Hematopoietic multipotent progenitor cell treated with erythropoietin and hydrocortisone succinate and interleukin-3 and kit ligand, for 17 days (in vitro differentiated cells): ENCODE measurements at regions not wholly inside any gene's neighbourhood (a gene's known extent, or its start where the extent isn't known, plus 50 kb on each side); places are given as distances from the start of the nearest gene placed in this dataset.
"Not testable (repeated sequence)": the region's sequence is repeated elsewhere in the genome, so short reads cannot be mapped to it uniquely, and the experiment has no call there.

Experiments used
- DNase-seq: peaks from one replicate; pipeline ENCODE4 v3.0.0-alpha.2; 2015; ENCODE audit warnings: low spot score

DNA sequence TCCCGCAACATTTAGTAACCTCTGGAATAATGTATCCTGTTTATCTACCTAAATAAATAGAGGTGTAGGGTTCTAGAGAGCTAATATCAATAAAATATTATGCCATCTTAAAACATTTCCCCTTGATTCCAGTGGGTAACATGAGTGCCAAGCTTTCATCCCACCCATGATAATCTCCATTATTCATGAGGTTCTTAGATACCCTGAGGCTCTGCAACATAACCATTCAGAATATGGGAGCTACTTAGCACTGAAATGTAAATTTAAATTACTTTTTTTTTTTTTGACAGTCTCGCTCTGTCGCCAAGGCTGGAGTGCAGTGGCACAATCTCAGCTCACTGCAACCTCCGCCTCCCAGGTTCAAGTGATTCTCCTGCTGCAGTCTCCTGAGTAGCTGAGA lies 832.7 kb downstream of the BRINP3 start:
- DNase-seq = no peak

DNA sequence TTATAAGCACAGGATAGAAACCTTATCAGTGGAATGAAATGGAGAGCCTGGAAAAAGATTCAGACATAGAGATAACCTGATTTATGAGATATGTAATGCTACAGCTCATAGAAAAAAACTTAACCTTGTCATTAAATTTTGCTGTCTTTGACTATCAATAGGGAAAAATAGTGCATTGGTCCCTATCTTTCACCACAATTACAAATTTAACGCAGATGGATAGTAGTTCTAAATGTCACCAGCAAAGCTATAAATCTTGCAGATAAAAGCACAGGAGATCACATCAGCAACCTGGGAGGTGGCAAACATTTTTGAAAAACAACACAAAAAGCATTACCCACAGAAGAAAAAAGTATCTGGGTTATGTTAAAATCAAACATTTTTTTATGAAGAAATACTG lies 831.6 kb downstream of the BRINP3 start:
- DNase-seq = no peak

DNA sequence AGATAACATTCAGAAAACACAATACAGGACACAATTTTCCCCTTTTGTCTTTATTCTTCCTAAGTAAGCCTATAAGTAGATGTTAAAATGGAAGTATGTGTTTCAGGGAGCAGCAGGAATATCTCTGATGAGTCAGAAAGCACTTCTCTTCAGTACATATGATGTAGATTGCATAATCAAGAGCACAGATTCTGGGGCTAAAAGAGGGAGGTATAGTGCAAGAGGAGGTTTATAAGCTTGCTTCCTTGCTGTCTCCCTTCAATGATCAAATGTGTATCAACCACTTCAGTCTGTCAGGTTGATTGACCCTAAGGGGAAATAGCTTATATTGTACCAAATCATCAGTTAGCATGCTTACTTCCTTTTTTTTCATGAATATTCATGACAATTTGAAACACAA lies 822.8 kb downstream of the BRINP3 start:
- no peak for DNase-seq

DNA sequence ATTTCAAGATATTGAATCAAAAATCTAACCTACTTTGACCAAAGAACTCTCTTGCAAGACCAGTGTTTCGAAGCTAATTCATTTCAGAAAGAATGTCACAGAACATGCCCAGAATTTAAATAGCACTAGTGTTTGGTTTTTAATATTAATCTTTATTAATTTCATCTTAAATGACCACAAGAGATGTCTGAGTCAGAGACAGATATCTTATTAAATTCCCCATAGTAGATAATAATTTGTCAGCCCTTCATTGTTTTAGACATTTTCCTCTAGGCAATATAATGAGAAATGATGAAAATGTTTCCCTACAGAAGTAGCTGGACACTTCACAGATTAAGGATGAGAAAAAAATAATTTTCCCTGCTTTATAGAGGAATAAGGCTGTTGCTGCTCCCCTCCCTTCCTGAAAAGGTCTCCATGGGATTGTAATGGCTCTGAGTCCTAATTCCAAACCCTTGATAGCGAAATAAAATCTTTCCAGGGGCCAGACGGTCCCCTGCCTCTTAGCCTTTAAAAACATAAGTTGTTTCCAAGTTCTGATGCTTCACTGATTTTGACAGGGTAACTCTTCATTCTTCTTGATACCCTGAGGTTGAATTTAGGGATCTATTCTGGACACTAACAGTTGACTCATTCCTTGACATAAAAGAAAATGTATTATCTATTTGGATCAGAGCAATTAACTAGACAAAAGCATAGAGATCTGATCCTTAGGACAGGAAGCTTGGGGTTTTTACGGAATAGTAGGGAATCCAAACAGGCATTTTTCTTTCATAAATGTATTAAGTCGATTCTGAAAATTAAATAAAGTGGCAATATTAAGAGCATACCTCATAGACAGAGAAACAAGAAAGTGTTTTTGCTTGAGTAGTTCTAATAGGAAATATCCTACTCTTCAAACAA lies 820.8 kb downstream of the BRINP3 start:
- no peak for DNase-seq

DNA sequence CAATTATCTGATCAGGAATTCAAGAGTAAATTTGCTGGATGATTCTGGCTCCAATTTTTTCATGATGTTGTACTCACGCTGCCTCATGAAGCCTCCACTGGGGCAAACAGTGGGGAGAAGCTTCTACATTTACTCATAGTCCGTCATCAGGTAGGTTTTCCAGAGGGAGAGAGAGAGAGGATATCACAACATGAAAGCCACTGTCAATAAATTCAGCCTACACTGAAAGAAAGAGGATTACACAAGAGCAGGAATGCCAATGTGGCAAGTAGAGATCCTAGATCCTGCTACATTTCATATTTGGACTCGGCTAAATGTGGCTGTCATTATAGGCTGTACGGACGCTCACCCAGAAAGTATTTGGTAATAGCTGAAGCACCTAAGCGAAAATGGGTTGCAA lies 819.9 kb downstream of the BRINP3 start:
- no peak for DNase-seq

DNA sequence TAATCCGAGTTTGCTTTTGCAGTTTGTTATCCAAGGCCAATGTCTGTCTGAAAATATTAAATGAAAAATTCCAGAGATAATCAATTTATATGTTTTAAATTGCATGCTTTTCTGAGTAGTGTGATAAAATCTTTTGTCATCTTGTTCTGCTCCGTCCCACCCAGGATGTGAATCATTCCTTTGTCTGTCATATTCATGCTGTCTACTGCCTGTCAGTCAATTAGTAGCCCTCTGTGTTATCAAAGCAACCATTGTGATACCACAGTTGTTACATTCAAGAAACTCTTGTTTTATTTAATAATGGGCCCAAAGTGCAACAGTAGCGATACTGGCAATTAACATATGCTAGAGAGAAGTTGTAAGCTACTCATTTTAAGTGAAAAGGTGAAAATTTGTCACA lies 819.3 kb downstream of the BRINP3 start:
- no peak for DNase-seq

DNA sequence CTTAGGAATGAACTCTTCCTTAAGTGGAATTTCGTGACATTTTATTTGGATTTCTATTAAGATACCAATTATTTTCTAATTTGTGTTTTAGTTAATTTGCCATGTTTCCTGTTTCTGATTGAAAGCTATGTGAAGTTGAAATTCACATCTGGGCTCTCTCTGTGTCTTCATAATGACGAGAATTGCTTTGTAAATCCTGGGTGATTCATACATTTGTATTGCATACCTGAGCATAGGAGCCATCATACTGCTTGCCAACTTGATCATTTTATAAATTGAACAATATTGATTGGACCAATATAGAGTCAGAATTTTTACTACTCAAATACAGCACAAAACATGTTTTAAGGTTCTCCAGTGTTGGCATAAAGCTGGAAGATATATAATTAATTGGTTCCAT lies 817.9 kb downstream of the BRINP3 start:
- no peak for DNase-seq

DNA sequence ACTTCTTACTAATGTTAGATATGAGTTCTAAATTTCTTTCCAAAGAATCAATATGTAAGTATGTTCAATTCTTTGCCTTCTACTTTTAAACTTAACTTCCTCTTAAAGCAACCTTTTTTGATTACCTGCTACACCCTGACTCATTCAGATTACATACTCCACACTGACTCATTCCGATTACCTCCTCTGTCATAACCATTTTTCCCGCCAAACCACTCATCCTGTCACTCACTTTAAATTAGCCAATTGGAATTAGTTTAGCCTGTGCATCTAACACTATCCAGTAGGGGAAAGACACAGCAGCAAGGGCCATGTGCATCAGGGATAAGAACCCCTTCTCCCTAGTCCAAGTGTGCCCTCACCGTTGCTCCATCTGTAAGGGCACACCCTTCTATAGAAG lies 815.5 kb downstream of the BRINP3 start:
- no peak for DNase-seq

DNA sequence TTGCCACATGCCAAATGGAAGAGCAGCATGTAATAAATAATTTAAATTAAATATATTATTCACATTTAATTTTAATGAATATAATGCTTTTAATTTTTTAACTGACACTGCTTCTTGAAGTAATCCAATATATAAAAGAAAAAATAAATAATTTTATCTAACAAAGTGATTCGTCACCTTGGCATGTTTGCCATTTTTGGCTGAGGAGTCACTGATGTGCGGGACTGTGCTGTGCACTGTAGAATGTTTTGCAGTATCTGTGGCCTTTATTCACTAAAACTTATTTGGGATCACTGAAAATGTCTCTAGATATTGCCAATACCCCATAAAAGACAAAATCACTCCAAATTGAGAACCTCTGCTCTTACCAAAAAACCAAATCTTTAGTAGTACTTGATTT lies 807.8 kb downstream of the BRINP3 start:
- no peak for DNase-seq

DNA sequence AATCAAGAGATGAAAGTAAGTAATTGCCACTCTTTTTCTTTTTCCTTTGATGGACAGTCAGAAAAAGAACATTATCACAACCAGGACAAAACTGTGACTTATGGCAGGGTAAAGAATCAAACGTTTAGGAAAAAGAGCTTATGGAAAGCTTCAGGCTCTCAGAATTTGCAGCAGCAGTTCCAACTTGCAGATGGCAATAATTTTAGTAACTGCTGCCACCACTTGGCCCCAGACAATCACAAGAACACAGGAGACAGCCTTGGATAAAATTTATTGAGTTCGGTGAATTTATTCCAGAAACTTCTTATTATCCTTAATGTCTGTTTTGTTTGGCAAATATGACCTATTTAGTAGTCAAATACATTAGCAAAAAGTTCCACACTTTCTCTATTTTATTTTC lies 804.4 kb downstream of the BRINP3 start:
- DNase-seq = no peak

DNA sequence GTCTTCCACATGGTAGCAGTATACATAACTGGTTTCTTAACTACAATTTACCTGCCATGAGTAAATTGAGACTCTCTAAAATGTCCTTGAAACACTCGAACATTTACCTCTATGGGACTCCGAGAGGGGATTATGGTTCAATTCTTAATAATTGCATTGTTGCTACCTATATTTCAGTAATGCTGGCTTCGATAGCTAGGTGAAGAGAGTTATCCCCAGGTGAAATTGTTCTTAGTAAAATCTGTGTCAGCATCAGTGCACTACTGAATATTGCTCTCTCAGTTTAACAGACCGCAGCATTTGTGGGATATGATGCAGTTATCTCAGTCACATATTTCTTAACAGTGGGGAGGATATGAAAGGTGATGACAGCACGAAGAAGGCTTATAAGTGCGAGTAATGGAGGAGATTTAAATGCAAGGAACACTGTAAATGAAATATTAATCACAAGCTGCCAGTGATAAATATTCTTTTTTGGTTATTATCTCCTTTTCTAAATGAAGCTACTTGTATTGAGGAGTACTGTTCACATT lies 801.9 kb downstream of the BRINP3 start:
- no peak for DNase-seq

DNA sequence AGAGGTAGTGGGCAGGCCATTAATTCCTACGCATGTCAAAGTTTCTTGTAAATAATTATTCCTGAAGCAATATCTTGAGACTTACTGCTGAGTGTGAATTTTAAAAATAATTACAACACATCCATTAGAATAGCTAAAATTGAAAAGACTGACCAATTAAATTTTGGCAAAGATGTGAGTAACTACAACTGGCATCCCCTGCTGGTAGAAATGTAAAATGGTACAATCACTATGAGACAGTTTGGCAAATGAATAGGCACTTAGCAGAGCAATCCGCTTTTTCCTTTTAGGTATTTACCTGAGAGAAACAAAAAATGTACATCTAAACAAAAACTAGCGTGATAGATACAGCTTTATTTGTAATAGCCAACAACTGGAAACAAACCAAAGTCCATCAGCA lies 798.9 kb downstream of the BRINP3 start:
- no peak for DNase-seq

DNA sequence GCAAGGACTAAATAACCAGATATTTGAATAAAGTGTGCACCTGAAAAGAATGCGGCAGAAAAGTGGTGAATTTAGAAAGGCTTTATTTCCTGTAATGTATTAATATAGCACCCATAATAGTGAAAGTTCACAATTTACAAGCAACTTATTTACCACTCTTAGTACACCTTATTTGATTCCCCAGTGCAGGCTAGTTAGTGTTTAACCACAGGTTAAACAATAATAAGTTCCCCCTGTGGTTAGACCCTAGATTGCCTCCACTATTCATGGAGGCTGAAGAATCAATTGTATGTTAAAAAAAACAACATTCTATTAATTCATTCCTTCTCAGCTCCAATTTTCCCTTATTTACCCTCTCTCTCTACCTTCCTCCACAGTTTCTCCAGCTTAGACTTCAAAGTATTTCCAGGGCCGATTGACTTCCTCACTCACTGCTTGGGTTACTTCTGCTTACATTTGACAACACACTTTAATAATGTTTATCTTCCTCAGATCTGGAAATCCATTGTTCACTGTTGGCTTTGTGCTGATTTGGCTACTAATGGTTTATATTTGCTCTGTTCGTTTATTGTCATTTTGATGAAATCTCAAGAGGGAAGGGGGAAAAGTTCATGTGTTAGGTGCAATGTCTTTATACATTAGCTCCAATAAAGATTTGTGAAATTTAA lies 796.3 kb downstream of the BRINP3 start:
- DNase-seq = no peak

DNA sequence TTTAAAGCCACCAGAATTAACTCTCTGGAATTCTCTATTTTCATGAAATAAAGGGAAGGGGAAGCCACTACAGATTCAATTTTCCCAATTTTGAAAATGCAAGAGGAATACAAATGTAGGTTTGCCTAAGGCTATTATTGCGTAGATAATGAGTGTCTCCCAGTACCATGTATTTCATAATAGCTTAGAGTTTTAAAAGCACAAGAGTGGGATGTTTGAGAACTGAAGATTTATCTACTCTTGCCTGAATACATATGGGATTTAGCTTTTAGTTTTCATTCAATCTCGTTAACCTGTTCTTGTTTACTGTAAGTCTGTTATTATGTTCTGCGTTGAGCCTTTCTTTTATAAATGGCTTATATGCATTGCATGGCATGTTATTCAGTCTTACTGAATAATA lies 795.1 kb downstream of the BRINP3 start:
- no peak for DNase-seq

DNA sequence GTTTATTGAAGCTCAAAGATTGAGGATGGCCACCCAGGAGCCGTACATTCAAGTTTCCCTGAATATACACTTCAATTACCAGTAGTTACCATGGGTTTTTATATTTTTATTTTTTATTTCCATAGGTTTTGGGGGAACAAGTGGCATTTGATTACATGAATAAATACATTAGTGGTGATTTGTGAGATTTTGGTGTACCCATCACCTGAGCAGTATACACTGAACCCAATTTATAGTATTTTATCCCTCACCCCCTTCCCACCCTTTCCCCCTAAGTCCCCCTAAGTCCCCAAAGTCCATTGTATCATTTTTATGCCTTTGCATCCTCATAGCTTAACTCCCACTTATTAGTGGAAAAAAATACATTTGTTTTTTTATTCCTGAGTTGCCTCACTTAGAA lies 791.4 kb downstream of the BRINP3 start:
- DNase-seq = no peak

DNA sequence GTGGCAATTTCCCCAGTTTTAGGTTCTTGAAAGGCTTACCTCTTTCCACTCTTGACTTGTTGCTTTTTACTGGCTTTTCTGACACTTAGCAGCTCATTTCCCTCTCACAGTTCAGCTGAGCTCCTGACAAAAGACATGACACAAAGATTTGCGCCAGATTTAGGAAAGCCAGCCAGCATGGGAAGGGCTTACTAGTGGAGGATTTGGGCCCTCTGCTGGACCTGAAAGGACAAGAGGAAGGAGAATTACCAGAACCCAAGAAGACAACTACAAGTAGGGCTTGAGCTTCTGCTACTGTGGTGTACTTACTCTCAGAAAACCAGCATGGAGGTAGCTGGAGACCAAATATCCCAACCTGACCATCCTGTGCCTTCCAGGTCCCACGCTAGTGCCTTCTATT lies 784.5 kb downstream of the BRINP3 start:
- no peak for DNase-seq

DNA sequence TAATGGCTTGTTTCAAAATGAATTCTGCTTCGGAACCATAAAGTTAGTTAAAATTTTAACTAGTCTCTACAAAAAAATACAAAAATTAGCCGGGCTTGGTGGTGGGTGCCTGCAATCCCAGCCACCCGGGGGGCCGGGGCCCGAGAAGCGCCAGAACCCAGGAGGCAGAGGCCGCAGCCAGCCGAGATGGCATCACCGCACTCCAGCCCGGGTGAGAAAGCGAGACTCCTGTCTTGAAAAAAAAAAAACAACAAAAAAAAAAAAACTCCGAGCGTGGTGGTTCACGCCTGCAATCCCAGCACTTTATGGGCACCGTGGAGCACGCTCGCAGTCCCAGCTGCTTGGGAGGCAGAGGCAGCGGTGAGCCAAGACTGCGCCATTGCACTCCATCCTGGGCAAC lies 781.4 kb downstream of the BRINP3 start:
- no peak for DNase-seq

DNA sequence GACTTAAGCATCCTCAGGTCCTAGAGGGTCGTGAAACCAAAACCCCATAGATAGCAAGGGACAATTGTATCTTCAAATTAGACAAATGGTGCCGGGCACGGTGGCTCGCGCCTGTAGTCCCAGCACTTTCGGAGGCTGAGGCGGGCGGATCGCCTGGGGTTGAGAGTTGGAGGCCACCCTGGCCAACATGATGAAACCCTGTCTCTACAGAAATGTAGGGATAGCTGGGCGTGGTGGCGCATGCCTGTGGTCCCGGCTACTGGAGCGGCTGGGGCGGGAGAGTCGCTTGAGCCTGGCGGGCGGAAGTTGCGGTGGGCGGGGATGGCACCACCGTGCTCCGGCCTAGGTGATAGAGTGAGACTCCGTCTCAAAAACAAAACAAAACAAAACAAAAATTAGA lies 780.6 kb downstream of the BRINP3 start:
- DNase-seq = no peak

DNA sequence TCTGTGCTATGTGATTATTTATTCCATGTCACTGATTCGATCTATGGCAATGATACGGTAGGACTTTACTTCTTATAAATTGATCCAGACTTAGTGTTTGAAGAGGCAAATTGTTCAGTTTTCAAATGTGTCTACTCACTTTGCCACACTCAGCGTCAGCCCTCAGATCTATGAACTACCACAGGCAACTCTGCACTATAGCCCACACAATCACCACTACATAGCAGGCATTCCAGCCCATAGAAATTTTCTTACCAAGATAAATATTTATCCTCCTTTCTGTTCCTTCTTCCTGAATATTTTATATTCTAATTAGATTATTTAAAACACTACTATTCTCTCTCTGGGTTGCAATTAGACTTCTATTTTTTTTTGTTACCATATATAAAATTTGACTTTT lies 776.1 kb downstream of the BRINP3 start:
- DNase-seq = no peak

DNA sequence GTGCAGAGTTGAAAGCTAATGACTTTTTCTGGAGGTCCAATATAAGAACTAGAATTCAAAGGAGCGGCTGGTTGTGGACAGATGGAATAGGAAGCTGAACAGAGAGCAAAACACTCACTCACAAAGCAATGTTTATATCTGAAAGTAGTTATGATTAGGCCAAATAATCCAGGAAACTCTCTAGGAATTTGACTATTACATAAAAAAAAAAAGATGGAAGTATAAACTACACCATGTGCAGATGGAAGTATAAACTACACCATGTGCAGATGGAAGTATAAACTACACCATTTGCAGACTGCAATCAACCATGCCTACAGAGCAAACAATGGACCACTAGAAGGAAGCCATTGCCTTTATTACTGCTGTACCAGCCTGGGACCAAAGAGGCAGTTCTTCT lies 771.1 kb downstream of the BRINP3 start:
- no peak for DNase-seq

DNA sequence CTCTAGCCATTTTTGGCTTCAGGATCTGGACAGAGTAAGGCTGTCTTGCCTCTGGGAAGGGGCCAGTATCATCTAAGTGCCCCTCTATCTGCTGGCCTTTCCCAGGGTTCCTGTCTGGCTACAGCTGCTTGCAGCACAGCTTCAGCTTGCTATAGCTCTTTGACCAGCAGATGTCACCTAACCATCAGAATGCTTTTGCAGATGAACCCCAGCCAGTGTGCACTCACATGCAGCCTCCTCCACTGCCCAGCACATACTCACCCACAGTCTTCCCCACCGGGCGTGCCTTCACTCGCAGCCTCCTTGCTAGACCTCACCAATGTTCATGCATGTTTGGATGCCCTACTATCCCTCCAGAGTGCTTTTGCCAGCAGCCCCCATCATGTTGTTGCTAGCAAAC lies 769.0 kb downstream of the BRINP3 start:
- no peak for DNase-seq

DNA sequence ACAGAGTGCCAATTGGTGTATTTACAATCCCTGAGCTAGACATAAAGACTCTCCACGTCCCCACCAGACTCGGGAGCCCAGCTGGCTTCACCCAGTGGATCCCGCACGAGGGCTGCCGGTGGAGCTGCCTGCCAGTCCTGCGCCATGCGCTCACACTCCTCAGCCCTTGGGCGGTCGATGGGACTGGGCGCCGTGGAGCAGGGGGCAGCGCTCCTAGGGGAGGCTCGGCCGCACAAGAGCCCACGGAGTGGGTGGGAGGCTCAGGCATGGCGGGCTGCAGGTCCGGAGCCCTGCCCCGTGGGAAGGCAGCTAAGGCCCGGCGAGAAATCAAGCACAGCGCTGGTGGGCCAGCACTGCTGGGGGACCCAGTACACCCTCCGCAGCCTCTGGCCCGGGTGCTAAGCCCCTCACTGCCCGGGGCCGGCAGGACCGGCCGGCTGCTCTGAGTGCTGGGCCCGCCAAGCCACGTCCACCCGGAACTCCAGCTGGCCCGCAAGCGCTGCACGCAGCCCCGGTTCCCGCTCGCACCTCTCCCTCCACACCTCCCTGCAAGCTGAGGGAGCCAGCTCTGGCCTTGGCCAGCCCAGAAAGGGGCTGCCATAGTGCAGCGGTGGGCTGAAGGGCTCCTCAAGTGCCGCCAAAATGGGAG lies 759.4 kb downstream of the BRINP3 start:
- DNase-seq = not testable (repeated sequence)

DNA sequence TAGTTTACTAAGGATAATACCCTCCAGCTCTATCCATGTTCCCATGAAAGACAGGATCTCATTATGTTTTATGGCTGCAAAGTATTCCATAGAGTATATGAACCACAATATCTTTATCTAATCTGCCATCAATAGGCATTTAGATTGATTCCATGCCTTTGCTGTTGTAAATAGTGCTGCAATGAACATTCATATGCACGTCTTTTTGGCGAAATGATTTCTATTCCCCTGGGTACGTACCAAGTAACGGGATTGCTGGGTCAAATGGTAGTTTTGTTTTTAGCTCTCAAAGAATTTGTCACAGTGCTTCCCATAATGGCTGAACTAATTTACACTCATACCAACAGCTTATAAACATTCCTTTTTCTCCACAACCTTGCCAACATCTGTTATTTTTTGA lies 750.9 kb downstream of the BRINP3 start:
- no peak for DNase-seq
